ENCODE measurements at regions not wholly inside any gene's neighbourhood (a gene's known extent, or its start where the extent isn't known, plus 50 kb on each side); places are given as distances from the start of the nearest gene placed in this dataset.
A peak's percentile ranks its signal among the peaks of the same experiment; 100 is the strongest.

DNA sequence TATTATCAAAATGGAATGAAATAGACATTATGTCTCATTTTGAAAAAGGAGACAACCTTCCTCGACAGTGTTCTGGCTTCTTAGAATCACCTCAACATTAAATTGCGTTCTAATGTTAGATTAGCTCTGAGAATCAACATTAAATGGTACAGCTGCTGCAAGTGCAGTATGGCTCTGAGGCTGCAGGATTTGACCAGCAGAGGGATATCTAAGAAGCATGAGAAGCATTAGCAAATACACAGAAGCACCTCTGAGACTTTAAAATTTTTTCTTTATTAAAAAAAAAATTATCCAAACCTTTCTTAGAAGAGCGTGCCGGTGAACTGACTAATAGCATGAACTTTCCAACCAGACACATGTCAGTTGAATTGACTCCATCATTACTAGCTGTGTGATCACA lies 253.4 kb upstream of the LRIG3 start:
- no peak for DNase-seq (ENCODE audit: low read depth)
- TF ChIP-seq, protein P1, sequence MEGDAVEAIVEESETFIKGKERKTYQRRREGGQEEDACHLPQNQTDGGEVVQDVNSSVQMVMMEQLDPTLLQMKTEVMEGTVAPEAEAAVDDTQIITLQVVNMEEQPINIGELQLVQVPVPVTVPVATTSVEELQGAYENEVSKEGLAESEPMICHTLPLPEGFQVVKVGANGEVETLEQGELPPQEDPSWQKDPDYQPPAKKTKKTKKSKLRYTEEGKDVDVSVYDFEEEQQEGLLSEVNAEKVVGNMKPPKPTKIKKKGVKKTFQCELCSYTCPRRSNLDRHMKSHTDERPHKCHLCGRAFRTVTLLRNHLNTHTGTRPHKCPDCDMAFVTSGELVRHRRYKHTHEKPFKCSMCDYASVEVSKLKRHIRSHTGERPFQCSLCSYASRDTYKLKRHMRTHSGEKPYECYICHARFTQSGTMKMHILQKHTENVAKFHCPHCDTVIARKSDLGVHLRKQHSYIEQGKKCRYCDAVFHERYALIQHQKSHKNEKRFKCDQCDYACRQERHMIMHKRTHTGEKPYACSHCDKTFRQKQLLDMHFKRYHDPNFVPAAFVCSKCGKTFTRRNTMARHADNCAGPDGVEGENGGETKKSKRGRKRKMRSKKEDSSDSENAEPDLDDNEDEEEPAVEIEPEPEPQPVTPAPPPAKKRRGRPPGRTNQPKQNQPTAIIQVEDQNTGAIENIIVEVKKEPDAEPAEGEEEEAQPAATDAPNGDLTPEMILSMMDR (IDR thresholded peaks at IDR 0.05; ENCODE audit: insufficient read depth, low read depth, low read length, missing control alignments), result no peak
- H3K4me3 ChIP-seq (ENCODE audit: low read depth, low read length), result no peak overlapping the region

DNA sequence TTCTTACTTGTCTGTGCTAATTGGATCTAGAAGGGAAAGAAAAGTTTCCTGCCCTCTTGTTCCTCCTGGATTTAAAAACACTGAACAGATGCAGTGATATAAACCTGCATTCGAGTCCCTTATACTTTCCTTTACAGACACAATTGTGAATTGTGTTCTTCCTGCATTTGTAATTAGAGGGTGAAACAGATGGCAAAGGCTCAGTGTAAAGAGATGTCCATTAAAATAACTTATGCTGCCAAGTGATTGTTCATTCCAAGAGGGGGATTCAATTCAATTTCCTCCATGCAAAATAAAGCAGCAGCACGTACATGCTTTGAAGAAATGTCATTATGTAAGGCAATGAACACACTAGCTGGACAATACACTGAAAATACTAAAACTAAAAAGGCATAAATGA lies 248.3 kb upstream of the LRIG3 start:
- TF ChIP-seq, protein P1 (IDR thresholded peaks at IDR 0.05; ENCODE audit: insufficient read depth, low read depth, low read length, missing control alignments), result no peak
- no peak for DNase-seq (ENCODE audit: low read depth)
- H3K4me3 ChIP-seq (ENCODE audit: low read depth, low read length), result no peak overlapping the region

DNA sequence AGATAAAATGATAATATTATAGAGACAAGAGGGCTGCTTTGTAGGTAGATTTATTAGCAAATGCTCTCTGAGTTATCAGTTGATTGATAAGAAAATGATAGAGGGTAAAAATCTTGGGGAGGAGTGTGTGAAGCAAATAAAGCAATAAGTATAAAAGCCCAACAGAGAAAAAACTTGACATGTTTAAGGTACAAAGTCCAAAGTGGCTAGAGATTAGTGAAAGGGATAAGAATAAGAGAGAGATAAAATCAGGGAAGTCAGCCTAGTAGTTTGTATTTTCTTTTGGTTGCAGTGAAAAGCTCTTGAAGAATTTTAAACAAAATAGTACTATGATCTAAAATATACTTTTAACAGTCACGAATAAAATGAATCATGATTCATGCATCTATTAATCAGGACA lies 246.2 kb upstream of the LRIG3 start:
- TF ChIP-seq, protein P1 (IDR thresholded peaks at IDR 0.05; ENCODE audit: insufficient read depth, low read depth, low read length, missing control alignments), result no peak
- no peak for DNase-seq (ENCODE audit: low read depth)
- no peak overlapping the region for H3K4me3 ChIP-seq (ENCODE audit: low read depth, low read length)

DNA sequence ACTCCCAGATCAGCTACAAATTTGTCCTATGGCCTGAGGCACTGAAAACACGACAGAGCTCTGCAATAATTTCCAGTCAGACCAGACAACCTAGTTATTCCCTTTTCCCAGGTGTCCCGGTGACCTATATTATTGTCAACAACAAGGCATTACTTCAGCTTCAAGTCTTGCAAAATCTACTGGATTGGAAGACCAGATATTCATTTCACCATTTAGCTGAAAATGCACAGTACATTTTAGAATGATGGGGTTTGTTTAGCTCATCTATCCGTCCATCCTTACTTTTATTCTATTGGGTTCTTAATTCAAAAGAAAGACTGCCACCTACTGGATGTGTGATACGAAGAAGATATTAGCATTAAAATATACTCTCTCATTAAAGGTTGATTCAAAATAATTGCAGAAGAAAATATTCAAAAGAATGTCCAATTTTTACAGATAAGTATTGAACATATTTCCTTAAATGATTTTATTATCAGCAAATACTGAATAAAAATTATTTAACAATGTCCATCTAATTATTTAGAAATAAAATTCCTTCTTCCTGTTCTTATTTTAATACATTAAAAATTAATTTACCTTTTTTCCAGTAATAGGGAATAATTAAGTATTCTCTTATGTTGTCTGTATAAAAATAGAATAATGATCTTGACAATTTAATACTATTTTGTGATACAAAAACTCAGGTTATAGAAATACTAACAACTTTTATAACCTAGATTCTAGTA lies 244.9 kb upstream of the LRIG3 start:
- TF ChIP-seq, protein P1 (IDR thresholded peaks at IDR 0.05; ENCODE audit: insufficient read depth, low read depth, low read length, missing control alignments), result no peak
- no peak overlapping the region for H3K4me3 ChIP-seq (ENCODE audit: low read depth, low read length)
- DNase-seq (ENCODE audit: low read depth), result peak; percentile 10

DNA sequence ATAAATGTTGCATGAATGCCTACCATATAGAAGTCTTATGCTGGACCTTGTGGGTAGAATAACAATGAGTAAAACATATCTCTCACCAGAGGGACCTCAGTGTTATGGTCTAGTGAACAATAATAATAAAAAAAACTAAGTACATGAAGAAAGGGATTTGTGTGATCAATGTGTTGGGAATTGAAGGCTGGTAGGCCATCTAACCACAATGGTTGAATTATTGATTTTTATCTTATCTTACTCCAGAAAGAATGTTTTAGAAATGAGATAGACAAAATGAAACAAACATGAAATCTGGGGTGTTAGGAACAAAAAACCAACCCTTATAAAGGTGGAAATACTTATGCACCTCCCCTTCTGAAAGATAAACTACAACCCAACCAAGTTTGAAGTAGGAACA lies 243.9 kb upstream of the LRIG3 start:
- DNase-seq (ENCODE audit: low read depth), result no peak
- H3K4me3 ChIP-seq (ENCODE audit: low read depth, low read length), result no peak overlapping the region
- TF ChIP-seq, protein P1 (IDR thresholded peaks at IDR 0.05; ENCODE audit: insufficient read depth, low read depth, low read length, missing control alignments), result no peak

DNA sequence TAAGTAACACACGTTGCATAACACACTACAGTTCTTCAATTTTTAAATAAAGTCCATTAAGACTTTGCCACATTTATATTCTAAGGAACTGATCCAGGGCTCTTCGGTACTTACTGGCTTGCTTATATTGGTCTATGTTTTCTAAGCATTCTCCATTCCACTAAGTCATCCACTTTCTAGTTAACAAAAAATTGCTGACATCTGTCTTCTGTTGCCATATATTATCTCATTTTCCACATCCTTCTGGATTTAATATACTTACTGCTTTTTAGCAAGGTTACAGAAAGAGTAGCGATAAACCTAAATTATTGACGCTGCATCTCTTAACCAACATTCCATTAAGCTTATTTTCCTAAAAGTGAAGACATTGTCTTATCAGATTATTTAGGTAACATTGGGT lies 238.4 kb upstream of the LRIG3 start:
- TF ChIP-seq, protein P1 (IDR thresholded peaks at IDR 0.05; ENCODE audit: insufficient read depth, low read depth, low read length, missing control alignments), result no peak
- no peak overlapping the region for H3K4me3 ChIP-seq (ENCODE audit: low read depth, low read length)
- no peak for DNase-seq (ENCODE audit: low read depth)

DNA sequence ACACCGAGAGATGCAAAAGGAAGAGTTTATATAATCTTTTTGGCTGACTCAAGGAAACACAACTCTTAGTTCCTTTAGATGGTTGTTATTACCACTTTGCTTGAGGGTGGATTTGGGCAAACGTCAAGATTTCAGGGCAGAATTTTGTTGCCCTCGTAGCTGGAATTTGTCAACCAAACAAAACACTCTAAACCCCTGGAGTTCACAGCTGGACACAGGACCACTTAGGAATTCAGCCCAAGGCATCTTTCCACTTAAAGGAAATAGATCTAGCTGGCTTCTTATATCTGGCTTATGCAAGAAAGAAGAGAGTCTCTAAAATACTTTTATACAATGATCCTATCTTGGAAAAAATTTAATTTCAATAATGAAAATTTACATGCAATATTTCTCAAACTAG lies 237.8 kb upstream of the LRIG3 start:
- no peak for DNase-seq (ENCODE audit: low read depth)
- H3K4me3 ChIP-seq (ENCODE audit: low read depth, low read length), result no peak overlapping the region
- TF ChIP-seq, protein P1 (IDR thresholded peaks at IDR 0.05; ENCODE audit: insufficient read depth, low read depth, low read length, missing control alignments), result no peak

Measured in GM12865 (cell line).